ENCODE measurements at regions not wholly inside any gene's neighbourhood (a gene's known extent, or its start where the extent isn't known, plus 50 kb on each side); places are given as distances from the start of the nearest gene placed in this dataset.

DNA sequence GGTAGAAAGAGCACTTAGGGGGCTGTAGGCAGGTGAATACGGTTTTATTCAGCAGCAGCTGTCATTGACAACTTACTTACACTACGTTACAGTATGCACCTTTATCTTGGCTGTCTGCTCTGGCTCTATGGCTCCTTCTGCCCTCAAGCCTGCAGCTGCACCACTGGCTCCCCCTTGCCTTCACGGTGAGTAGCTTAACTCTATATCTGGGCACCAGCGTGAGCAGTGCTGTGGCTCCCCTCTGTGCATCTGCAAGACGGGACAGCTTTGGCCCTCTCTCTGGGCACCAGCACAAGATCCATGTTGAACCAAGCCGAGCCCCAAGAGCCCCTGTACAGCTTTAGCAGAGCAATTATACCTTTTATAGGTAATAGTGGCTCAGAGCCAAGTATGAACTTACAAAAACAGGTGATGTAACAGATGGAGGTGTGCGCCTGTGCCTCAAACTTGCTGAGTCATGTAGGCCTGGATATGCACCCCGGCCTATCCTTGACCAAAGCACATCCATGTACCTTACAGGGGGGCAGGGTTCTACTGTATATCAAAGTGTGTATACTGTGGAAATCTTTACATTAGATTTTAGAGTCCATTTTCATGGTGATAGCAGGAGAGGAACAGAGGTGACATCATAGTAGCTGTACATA is 96.9 kb upstream of the CTSC start:
- Histone ChIP-seq H3K9me3 (no peaks in the 10 kb centered on the region), H3K36me3 (no peaks in the 10 kb centered on the region), H3K27me3 (no peaks in the 10 kb centered on the region), H3K4me3 (no peak overlapping the region), H3K27ac (no peak overlapping the region), H3K4me1 (no peaks in the 10 kb centered on the region)
- WGBS, 2 donors = 83 to 91% methylated on average over 8 of the region's 8 CpGs
- peak in 1 of 2 donors; percentile 16 for ATAC-seq (ENCODE audit: low FRiP score in 2 of 2)
- no peak for DNase-seq
- TF ChIP-seq EP300 (IDR thresholded peaks at IDR 0.05) (no peak), POLR2A (IDR thresholded peaks at IDR 0.05) (no peak), POLR2AphosphoS5 (IDR thresholded peaks at IDR 0.05) (no peak)
- TF ChIP-seq, protein P1, sequence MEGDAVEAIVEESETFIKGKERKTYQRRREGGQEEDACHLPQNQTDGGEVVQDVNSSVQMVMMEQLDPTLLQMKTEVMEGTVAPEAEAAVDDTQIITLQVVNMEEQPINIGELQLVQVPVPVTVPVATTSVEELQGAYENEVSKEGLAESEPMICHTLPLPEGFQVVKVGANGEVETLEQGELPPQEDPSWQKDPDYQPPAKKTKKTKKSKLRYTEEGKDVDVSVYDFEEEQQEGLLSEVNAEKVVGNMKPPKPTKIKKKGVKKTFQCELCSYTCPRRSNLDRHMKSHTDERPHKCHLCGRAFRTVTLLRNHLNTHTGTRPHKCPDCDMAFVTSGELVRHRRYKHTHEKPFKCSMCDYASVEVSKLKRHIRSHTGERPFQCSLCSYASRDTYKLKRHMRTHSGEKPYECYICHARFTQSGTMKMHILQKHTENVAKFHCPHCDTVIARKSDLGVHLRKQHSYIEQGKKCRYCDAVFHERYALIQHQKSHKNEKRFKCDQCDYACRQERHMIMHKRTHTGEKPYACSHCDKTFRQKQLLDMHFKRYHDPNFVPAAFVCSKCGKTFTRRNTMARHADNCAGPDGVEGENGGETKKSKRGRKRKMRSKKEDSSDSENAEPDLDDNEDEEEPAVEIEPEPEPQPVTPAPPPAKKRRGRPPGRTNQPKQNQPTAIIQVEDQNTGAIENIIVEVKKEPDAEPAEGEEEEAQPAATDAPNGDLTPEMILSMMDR (IDR thresholded peaks at IDR 0.05) = no peak

DNA sequence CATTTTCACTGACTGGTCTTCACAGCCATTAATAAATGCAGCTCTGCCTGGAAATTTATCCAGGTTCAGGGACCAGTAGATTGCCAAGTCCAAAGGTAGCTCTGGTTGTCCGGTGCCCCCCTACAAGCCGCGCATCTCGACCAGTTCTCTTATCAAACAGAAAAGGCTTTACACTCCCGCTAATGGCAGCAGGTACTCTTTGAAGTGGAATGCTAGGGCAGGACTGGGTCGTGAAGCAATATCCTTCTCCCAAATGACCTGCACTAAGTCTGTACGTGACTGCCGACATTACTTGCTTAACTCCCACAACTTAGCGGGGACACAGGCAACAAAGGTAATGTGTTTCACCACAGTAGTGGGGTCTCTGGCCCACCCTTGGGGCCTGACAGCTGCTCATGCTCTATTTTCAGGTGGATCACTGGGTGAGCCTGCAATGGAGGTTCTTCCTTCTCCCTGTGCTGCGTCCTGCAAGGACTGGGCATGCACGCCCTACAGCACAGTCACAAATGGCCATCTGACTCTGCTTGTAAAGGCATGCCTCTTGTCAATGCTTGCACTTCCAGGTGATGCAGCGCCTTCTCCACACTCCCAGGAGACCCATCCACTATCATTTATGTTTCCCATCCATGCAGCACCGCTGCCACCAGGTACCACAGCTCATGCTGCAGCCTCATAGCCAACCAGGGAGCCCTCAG is 96.1 kb upstream of the CTSC start:
- Histone ChIP-seq H3K27ac (no peak overlapping the region), H3K36me3 (no peaks in the 10 kb centered on the region), H3K27me3 (no peaks in the 10 kb centered on the region), H3K4me3 (no peak overlapping the region), H3K9me3 (no peaks in the 10 kb centered on the region), H3K4me1 (no peaks in the 10 kb centered on the region)
- ATAC-seq (ENCODE audit: low FRiP score in 2 of 2) = peak in 1 of 2 donors; percentile 55
- no peak for DNase-seq
- 92 to 93% methylated on average over 11 to 13 of the region's 13 CpGs for WGBS, 2 donors
- TF ChIP-seq EP300 (IDR thresholded peaks at IDR 0.05) (no peak), POLR2AphosphoS5 (IDR thresholded peaks at IDR 0.05) (no peak), POLR2A (IDR thresholded peaks at IDR 0.05) (no peak)
- TF ChIP-seq, protein P1 (IDR thresholded peaks at IDR 0.05) = no peak

DNA sequence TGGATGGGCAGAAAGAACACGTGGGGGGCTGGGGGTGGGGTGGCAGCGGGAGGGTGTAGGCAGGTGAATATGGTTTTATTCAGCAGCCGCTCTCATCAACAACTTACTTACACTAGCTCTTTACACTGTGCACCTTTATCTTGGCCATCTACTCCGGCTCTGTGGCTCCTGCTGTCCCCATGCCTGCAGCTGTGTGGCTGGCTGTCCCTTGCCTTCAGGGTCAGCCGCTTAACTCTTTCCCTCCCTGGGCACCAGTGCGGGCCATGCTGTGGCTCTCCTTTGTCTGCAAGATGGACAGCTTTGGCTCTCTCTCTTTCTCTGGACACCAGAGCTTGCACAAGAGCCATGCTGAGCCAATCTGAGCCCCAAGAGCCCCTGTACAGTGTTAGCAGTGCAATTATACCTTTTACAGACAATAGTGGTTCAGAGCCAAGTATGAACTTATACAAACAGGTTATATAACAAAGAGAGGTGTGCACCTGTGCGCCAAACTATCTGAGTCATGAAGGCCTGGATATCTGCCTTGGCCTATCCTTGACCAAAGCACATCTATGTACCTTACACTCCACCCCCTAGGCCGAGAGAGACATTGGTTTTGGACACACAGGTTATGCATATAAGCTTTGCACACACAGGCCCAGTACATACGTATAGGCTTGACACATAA is 94.3 kb upstream of the CTSC start:
- no peaks in the 10 kb centered on the region for H3K9me3 ChIP-seq
- H3K4me3 ChIP-seq = no peak overlapping the region
- no peaks in the 10 kb centered on the region for H3K27me3 ChIP-seq
- WGBS, 2 donors = 87 to 88% methylated on average over 8 to 9 of the region's 9 CpGs
- no peaks in the 10 kb centered on the region for H3K36me3 ChIP-seq
- ATAC-seq (ENCODE audit: low FRiP score in 2 of 2) (no peak), DNase-seq (no peak)
- H3K27ac ChIP-seq = no peak overlapping the region
- H3K4me1 ChIP-seq = no peaks in the 10 kb centered on the region
- TF ChIP-seq POLR2A (IDR thresholded peaks at IDR 0.05) (no peak), POLR2AphosphoS5 (IDR thresholded peaks at IDR 0.05) (no peak), EP300 (IDR thresholded peaks at IDR 0.05) (no peak)
- TF ChIP-seq, protein P1 (IDR thresholded peaks at IDR 0.05) = no peak

DNA sequence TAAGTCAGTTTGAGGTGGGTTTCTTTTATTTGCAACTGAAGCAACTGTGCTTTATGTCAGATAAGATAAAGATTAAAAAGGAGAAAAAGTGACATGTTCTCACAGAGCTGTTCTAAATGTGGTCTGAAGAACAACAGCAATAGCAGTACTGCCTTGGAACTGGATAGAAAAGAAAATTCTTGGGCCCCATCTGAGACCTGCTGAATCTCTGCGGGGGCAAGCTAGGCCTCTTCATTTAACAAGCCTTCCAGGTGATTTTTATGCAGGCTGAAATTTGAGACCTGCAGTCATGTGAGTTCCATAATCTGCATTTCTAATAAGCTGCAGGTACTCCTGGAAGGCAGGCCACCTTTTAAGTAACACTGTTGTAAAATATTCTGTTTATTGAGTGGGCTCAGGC is 91.4 kb upstream of the CTSC start:
- Histone ChIP-seq H3K27me3 (no peaks in the 10 kb centered on the region), H3K27ac (no peak overlapping the region), H3K4me3 (no peak overlapping the region), H3K36me3 (no peaks in the 10 kb centered on the region), H3K9me3 (no peaks in the 10 kb centered on the region), H3K4me1 (no peaks in the 10 kb centered on the region)
- no peak for TF ChIP-seq POLR2A (IDR thresholded peaks at IDR 0.05)
- TF ChIP-seq, protein P1 (IDR thresholded peaks at IDR 0.05) = no peak
- no peak for TF ChIP-seq EP300 (IDR thresholded peaks at IDR 0.05)
- no peak for TF ChIP-seq POLR2AphosphoS5 (IDR thresholded peaks at IDR 0.05)
- DNase-seq (no peak), ATAC-seq (ENCODE audit: low FRiP score in 2 of 2) (no peak)
- WGBS, 2 donors = 73 to 80% methylated on average over 1 of the region's 1 CpG
